ENCODE measurements at regions not wholly inside any gene's neighbourhood (a gene's known extent, or its start where the extent isn't known, plus 50 kb on each side); places are given as distances from the start of the nearest gene placed in this dataset.

DNA sequence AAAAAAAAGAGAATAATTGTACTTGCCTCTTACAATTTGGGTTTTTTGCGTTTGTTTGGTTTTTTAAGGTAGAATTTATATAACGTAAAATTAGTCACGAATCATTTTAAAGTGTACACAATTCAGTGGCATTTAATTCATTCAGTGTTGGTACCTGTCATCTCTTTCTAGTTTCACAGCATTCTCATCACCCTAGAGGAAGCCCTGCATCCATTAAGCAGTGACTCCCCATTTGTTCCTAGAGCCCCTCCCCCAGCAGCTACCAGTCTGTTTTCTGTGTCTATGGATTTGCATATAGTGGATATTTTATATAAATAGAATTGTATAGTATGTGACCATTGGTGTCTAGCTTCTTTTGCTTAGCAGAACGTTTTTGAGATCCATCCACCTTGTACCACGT, 233.2 kb upstream of the FMN2 start:
- DNase-seq (no peak), ATAC-seq (no peak)
- Mint-ChIP-seq H3K4me1 (no peaks in the 10 kb centered on the region), H3K4me3 (no peak overlapping the region), H3K27ac (no peak overlapping the region), H3K27me3 (no peaks in the 10 kb centered on the region), H3K36me3 (peaks cover 2% of the 10 kb centered on the region), H3K9me3 (ENCODE audit: low read depth) (peaks cover 8% of the 10 kb centered on the region)
- CTCF ChIA-PET, result no interaction called here

DNA sequence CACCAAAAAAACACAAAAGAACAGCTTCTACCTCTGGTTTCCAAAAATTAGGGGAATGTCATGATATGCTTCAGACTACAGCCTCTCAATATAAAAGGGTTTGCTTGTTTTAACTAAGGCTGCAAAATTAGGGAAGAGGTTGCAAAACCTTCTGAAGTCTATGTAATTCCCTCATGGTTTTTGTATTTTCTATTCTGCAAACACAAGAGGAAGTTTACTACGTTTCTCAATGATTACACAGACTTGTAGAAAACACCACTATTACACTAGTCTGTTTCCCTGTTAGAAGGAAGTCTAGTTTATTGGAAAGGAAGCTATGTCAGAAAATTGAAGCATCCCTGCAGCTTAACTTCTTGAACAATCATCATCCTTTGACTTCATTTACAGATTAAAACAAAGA, 229.7 kb upstream of the FMN2 start:
- Mint-ChIP-seq H3K36me3 (peaks cover under 1% of the 10 kb centered on the region), H3K27me3 (no peaks in the 10 kb centered on the region), H3K4me3 (no peak overlapping the region), H3K9me3 (ENCODE audit: low read depth) (no peaks in the 10 kb centered on the region), H3K27ac (no peak overlapping the region), H3K4me1 (no peaks in the 10 kb centered on the region)
- ATAC-seq, result no peak
- CTCF ChIA-PET, result interaction anchor here (1.0 kb wide), 1 partner anchor 36 kb away, joined by 3 read pairs; no protein-coding TSS in a partner anchor
- no peak for DNase-seq

DNA sequence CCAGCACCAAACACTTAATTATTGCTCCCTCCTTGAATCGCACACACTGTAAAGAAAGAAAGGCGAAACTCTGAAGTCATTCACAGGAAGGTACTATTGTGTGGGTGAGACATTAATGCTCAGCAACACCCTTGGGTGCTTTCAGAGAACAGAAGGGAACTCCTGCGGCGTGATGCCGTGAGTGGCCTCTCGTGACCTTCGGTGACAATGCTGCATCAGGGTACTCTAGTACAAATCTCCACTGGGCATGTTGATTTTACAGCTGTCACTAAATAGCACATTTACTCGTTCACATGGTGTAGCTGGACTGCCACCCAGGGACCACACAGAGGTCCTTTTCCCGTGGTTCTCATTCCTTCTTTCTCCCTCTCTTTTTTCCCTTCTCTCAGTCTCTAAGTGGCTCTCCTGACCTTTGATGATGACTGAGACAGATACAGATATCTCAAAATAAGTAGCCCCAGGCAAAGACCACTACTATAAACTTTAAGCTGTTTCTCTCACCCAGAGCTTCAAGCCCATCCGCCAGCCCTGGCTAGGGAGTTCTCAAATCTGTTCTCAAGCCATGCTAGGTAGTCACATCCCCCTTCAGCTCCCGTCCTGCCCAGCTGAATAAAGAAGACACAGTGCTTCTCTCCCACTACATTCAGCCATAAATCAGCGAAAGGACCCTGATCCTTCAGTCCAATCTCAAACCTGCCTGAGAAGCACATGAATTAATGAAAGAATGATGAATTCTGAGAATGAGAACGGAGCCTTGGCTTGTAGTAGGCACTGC, 223.4 kb upstream of the FMN2 start:
- H3K27me3 Mint-ChIP-seq, result no peaks in the 10 kb centered on the region
- no peaks in the 10 kb centered on the region for H3K4me1 Mint-ChIP-seq
- H3K36me3 Mint-ChIP-seq, result no peaks in the 10 kb centered on the region

DNA sequence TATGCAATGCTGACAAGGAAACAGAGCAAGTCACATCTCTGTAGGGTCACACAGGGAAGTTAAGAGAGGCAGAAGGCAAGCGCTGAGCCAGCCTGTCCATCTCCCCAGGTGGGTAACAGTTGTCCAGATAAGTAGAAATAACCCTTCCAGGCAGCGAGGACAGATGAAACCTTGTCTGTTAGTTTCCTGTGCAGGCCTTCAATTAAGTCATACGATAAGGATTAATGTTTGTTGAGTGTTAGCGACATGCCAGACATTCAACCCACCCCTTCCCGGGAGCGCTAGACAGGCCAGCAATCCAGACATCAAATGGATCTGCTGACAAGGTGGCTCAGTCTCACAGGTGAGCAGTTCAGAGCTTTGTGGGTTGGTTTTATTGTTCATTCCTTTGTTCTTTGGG, 221.5 kb upstream of the FMN2 start:
- Mint-ChIP-seq H3K4me1 (no peaks in the 10 kb centered on the region), H3K36me3 (no peaks in the 10 kb centered on the region), H3K9me3 (ENCODE audit: low read depth) (no peaks in the 10 kb centered on the region), H3K27me3 (no peaks in the 10 kb centered on the region), H3K4me3 (no peak overlapping the region), H3K27ac (no peak overlapping the region)
- DNase-seq (no peak), ATAC-seq (no peak)
- CTCF ChIA-PET, result no interaction called here

More for the DNA sequence above, 223.4 kb upstream of the FMN2 start:
- no peak for ATAC-seq
- no peaks in the 10 kb centered on the region for H3K9me3 Mint-ChIP-seq (ENCODE audit: low read depth)
- no peak overlapping the region for H3K27ac Mint-ChIP-seq
- no peak for DNase-seq
- no peak overlapping the region for H3K4me3 Mint-ChIP-seq
- CTCF ChIA-PET, result no interaction called here

DNA sequence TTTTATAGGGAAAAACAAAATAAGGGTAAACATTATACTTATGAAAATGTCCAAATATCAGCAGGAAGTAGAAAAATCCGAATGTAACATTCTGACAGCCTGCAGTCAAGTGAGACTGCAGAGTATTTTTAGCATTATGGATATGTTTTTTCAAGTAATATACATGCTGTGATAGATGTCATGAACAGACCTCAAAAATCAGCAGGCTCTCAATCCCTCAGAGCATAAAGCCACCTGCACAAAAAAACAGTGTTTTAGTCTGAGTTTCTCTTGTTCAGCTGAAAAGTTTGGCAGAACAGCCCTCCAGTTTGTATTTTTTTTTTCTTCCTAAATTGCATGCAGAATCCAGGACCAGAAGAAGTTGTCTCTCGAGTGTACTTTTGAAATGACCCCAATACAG, 219.1 kb upstream of the FMN2 start:
- ATAC-seq, result no peak
- Mint-ChIP-seq H3K4me1 (no peaks in the 10 kb centered on the region), H3K27ac (no peak overlapping the region), H3K36me3 (no peaks in the 10 kb centered on the region), H3K9me3 (ENCODE audit: low read depth) (no peaks in the 10 kb centered on the region), H3K27me3 (no peaks in the 10 kb centered on the region), H3K4me3 (no peak overlapping the region)
- no peak for DNase-seq
- CTCF ChIA-PET, result no interaction called here

DNA sequence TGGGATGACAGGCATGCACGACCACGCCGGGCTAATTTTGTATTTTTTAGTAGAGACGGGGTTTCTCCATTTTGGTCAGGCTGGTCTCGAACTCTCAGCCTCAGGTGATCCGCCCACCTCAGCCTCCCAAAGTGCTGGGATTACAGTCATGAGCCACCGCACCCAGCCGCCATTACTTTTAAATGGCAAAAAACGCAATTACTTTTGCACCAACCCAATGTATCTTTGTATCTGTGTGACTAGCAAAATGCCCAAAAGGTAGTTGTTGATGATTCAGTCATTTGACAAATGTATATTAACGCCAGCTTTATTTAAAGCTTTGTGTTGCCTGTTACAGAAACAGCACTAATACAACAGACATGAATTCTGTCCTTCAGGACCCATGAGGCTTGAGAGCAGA, 216.9 kb upstream of the FMN2 start:
- DNase-seq, result no peak
- no peak for ATAC-seq
- CTCF ChIA-PET, result no interaction called here
- Mint-ChIP-seq H3K36me3 (no peaks in the 10 kb centered on the region), H3K9me3 (ENCODE audit: low read depth) (no peaks in the 10 kb centered on the region), H3K27me3 (no peaks in the 10 kb centered on the region), H3K4me1 (no peaks in the 10 kb centered on the region), H3K4me3 (no peak overlapping the region), H3K27ac (no peak overlapping the region)

DNA sequence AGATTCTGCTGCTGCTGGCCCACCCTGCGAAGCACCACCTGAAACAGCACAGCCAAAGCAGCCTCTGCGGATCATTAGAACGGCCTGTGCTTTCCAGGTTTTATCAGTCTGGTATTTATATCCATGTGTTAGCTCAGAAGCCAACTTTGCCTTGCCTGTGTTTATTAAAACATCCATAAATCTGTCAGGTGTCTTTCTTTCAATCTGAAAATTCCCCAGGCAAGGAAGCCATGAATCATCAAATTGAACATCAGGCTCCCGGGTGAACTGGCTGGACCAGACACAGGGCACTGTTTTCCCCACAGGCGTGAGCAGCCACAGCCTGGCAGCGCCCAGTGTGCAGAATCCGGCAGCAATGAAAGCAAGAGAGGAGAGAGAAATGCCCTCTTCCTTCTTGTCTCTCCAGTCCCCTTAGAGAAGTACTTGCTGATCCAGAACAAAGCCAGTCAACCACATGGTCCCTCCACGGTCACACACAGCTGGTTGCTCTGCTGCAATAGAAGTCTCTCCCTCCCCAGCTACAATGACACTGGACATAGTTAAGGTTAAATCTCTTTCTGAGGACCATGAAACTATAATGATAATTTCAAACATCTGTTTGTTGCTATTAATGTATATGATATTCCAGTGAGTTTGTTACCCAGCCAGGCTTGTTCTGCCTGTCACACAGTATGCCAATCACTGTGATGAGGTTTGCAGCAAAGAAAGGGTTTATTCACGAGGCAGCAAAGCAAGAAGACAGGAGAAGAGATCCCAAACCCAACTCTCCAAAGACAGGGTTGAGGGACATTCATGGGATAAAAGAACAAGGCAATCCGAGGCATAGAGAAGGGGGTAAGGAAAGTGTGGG, 212.1 kb upstream of the FMN2 start:
- H3K27ac Mint-ChIP-seq, result no peak overlapping the region
- CTCF ChIA-PET, result no interaction called here
- H3K4me1 Mint-ChIP-seq, result no peaks in the 10 kb centered on the region
- no peaks in the 10 kb centered on the region for H3K36me3 Mint-ChIP-seq
- DNase-seq (no peak), ATAC-seq (no peak)
- H3K4me3 Mint-ChIP-seq, result no peak overlapping the region
- H3K9me3 Mint-ChIP-seq (ENCODE audit: low read depth), result no peaks in the 10 kb centered on the region
- no peaks in the 10 kb centered on the region for H3K27me3 Mint-ChIP-seq

DNA sequence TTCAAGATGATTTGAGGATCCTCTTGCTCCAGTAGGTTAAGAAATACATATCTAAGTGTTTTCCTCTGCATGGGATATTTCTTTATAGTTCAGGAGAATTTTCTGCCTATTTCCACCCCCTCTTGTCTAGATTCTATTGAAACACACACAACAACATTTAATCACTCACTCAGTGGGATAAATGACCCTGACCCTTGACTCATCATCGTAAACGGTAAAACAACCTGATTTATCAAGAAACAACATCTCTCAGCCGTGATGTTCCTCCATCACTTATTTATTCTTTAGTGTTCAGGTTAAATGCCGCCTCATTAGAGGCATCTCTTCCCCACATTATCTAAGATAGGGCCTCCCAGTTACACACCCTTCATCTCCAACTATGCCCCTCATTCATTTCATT, 208.7 kb upstream of the FMN2 start:
- CTCF ChIA-PET, result no interaction called here
- H3K27me3 Mint-ChIP-seq, result no peaks in the 10 kb centered on the region
- ATAC-seq (no peak), DNase-seq (no peak)
- H3K4me1 Mint-ChIP-seq, result no peaks in the 10 kb centered on the region
- no peaks in the 10 kb centered on the region for H3K9me3 Mint-ChIP-seq (ENCODE audit: low read depth)
- H3K27ac Mint-ChIP-seq, result no peak overlapping the region
- H3K36me3 Mint-ChIP-seq, result no peaks in the 10 kb centered on the region
- no peak overlapping the region for H3K4me3 Mint-ChIP-seq

DNA sequence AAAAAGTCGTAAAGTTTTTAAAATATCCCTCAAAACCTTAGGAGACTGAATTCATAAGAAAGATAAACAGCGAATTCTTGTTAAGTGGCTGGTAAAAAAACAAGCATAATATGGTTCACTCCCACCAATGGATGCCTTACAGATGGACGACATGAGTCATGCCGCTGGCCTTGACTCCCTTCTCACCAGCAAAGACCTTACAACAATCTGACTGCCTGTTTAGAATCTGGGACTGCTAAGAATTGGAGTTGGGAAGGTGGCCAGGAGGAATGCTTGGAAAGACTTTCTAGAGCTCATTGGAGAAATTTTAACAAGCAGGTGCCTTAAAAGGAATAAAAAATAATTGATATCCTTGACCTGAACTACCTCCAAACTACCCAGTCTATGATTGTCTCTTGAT, 206.9 kb upstream of the FMN2 start:
- H3K4me1 Mint-ChIP-seq, result no peaks in the 10 kb centered on the region
- no peak overlapping the region for H3K4me3 Mint-ChIP-seq
- no peak for ATAC-seq
- DNase-seq, result no peak
- no peaks in the 10 kb centered on the region for H3K27me3 Mint-ChIP-seq
- H3K9me3 Mint-ChIP-seq (ENCODE audit: low read depth), result no peaks in the 10 kb centered on the region
- no peaks in the 10 kb centered on the region for H3K36me3 Mint-ChIP-seq
- CTCF ChIA-PET, result no interaction called here
- H3K27ac Mint-ChIP-seq, result no peak overlapping the region

DNA sequence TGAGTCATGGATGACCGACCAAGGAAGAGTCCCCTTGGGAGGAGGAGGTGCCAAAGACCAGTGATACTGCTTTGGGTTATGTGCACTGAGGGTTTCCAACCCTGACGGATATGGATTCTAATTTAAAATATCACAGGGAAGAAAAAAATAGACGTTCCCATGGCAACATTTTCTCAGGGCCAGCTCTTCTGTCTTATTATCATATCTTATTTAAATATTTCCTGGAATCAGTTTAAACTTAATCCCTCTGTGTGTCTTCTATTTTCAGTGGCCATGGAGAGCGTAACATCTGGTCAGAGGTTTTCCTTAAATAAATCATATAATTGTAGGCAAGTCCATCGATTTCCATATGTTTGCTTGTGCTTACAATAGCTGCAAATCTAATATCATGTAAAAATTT, 205.4 kb upstream of the FMN2 start:
- CTCF ChIA-PET, result interaction anchor here (1.1 kb wide), 1 partner anchor 12 kb away, joined by 3 read pairs; no protein-coding TSS in a partner anchor
- Mint-ChIP-seq H3K27ac (no peak overlapping the region), H3K27me3 (no peaks in the 10 kb centered on the region), H3K4me1 (no peaks in the 10 kb centered on the region), H3K9me3 (ENCODE audit: low read depth) (no peaks in the 10 kb centered on the region), H3K36me3 (no peaks in the 10 kb centered on the region), H3K4me3 (no peak overlapping the region)
- no peak for DNase-seq
- no peak for ATAC-seq

DNA sequence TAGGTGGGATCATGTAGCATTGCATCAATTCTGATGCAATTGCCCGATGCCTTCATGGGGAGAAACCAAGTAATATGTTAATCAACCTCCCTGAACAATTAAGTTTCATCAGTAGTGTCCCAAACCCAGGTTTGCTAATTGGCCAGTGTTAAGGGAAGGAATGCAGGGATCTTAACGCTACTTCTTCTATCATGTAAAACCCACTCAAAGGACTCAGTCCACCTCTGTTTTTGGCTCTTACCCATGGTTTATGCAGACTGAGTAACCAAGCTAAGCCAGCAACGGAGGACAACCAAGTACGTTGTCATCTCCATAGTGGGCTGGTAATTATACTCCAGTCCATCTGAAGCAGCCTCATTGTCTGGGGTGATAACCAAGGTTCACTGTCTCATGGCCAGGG, 203.0 kb upstream of the FMN2 start:
- ATAC-seq, result no peak
- Mint-ChIP-seq H3K4me1 (peaks cover 5% of the 10 kb centered on the region), H3K4me3 (no peak overlapping the region), H3K27me3 (peaks cover 6% of the 10 kb centered on the region), H3K9me3 (ENCODE audit: low read depth) (no peaks in the 10 kb centered on the region), H3K27ac (no peak overlapping the region), H3K36me3 (no peaks in the 10 kb centered on the region)
- CTCF ChIA-PET, result interaction anchor here (0.7 kb wide), 1 partner anchor 62 kb away, joined by 3 read pairs; no protein-coding TSS in a partner anchor
- no peak for DNase-seq

DNA sequence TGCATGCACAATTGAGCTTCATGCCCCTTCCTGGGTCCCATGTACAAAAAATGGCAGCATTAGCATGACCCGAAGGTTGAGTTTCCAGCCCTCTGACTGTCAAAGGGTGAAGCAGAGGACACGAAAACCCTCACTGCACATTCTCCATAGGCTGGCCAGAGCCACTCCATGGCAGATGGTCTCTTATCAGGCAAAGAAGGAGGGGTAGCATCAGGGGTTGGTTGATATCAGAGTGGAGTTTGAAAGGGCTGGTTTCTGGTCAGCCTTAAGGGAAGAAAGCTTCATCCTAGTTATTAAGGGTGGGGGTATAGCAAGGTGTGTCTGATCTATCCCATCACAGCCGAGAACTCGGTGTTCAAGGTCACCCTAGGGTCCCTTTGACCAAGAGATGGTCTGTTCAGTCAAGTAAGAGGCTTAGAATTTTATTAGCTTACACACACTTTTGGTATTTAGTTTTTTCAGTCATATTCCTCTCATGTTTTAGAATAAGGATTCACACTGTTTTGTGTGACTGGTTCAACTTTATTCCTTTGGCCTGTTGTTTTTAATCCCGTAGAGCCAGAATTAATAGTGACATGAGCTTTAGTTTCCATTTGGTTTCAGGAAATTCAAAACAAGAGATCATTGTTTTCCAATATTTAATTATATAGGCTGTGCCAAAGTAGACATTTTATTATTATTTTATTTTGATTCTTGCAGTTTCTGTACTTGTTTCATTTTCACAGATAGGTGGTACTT, 199.9 kb upstream of the FMN2 start:
- ATAC-seq (no peak), DNase-seq (no peak)
- Mint-ChIP-seq H3K4me3 (no peak overlapping the region), H3K27ac (no peak overlapping the region), H3K4me1 (peaks cover 9% of the 10 kb centered on the region), H3K27me3 (peaks cover 13% of the 10 kb centered on the region), H3K9me3 (ENCODE audit: low read depth) (no peaks in the 10 kb centered on the region), H3K36me3 (no peaks in the 10 kb centered on the region)
- CTCF ChIA-PET, result interaction anchor here (1.5 kb wide), 1 partner anchor 304 kb away, joined by 4 read pairs; no protein-coding TSS in a partner anchor

DNA sequence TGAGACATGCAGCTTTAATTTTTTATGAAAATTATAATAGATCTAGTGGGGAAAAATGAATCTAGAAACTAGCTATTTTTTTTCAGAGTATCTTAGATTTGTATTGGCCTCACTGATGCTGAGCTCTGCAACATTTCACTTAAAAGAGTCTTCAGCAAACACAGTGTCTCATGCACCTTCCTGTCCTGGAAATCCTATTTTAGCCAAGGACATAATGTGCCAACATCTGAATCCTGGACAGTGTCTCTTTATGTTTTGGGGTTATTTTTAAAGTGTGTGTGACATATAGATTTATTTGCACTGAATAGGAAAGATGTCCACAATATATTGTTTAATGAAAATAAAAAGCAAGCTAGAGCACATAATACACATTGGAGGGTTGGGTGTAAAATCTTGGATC, 199.1 kb upstream of the FMN2 start:
- Mint-ChIP-seq H3K9me3 (ENCODE audit: low read depth) (no peaks in the 10 kb centered on the region), H3K27me3 (peaks cover 13% of the 10 kb centered on the region), H3K4me3 (no peak overlapping the region), H3K36me3 (no peaks in the 10 kb centered on the region), H3K27ac (no peak overlapping the region), H3K4me1 (peaks cover 10% of the 10 kb centered on the region)
- CTCF ChIA-PET, result interaction anchor here (1.5 kb wide), 1 partner anchor 305 kb away, joined by 4 read pairs; no protein-coding TSS in a partner anchor
- ATAC-seq, result no peak
- no peak for DNase-seq

Data from activated CD8-positive, alpha-beta memory T cell treated with anti-CD3 and anti-CD28 coated beads, Interleukin-2, amount 10 ng/mL, durations not matched to agents 7 days and 5 days (primary cell).